HEK293 (cell line): ENCODE measurements at regions not wholly inside any gene's neighbourhood (a gene's known extent, or its start where the extent isn't known, plus 50 kb on each side); places are given as distances from the start of the nearest gene placed in this dataset.

Experiments used
- CTCF ChIA-PET: fragments of 350-600 bp; formaldehyde crosslinking; extraction: SDS; loops from one replicate; lab custom pipeline; 2021; ENCODE audit warnings: antibody characterized with exemption; lab: Yijun Ruan, JAX
- POLR2A ChIA-PET: fragments of 300-600 bp; formaldehyde crosslinking; extraction: SDS; loops from one replicate; lab custom pipeline; 2020; ENCODE audit warnings: antibody characterized with exemption, inconsistent platforms; lab: Yijun Ruan, JAX
- H3K27ac ChIP-seq: fragments of 200-500 bp; sonication (Bioruptor generic); 2 replicates; pipeline ENCODE4 v1.5.1; 2014; ENCODE audit warnings: low read depth, low read length, control low read depth, inconsistent platforms; ENCODE audit errors: extremely low read depth
- H3K36me3 ChIP-seq, 2 experiments: fragments of 200-500 bp in 1 of 2; sonication (Bioruptor generic) in 1 of 2; 1 replicate in 1 of 2; 2 replicates in 1 of 2; pipeline ENCODE4 v1.5.1; 2014 to 2017; ENCODE audit warnings: inconsistent platforms in 2 of 2, low read length in 2 of 2; ENCODE audit not compliant: control insufficient read depth in 2 of 2, insufficient read depth in 1 of 2
- H3K4me1 ChIP-seq: fragments of 200-500 bp; sonication (Bioruptor generic); 2 replicates; pipeline ENCODE4 v1.5.1; 2014; ENCODE audit warnings: mild to moderate bottlenecking, low read length, inconsistent platforms; ENCODE audit not compliant: control insufficient read depth, insufficient read depth
- H3K4me3 ChIP-seq: 2 replicates; pipeline ENCODE4 v1.5.1; 2011; ENCODE audit warnings: low read depth, mild to moderate bottlenecking, control low read depth, low read length, moderate library complexity
- H3K9me3 ChIP-seq: fragments of 200-500 bp; sonication (Bioruptor generic); 2 replicates; pipeline ENCODE4 v1.5.1; 2014; ENCODE audit warnings: low read depth, low read length, inconsistent platforms; ENCODE audit not compliant: control insufficient read depth, insufficient read depth
- ATF2 ChIP-seq: fragments of 450-650 bp; formaldehyde crosslinking; IDR thresholded peaks from 2 replicates; pipeline ENCODE4 v1.5.1; 2016; ENCODE audit warnings: missing biosample characterization, missing genetic modification characterization, low read depth
- CTCF ChIP-seq: fragments of 450-650 bp; formaldehyde crosslinking; IDR thresholded peaks from 2 replicates; pipeline ENCODE4 v1.5.1; 2016; ENCODE audit warnings: missing biosample characterization, missing genetic modification characterization
- HOXC10 ChIP-seq: sonication (generic); formaldehyde crosslinking; IDR thresholded peaks from 2 replicates; pipeline ENCODE4 v1.8.1; 2023; ENCODE audit warnings: mild to moderate bottlenecking, missing genetic modification reagents
- KLF7 ChIP-seq: fragments of 450-650 bp; formaldehyde crosslinking; IDR thresholded peaks from 2 replicates; pipeline ENCODE4 v1.5.1; 2016; ENCODE audit warnings: missing biosample characterization, missing genetic modification characterization, borderline replicate concordance
- RBAK ChIP-seq: fragments of 450-650 bp; formaldehyde crosslinking; IDR thresholded peaks from 2 replicates; pipeline ENCODE4 v1.5.1; 2016; ENCODE audit warnings: missing biosample characterization, missing genetic modification characterization
- SCRT2 ChIP-seq: fragments of 450-650 bp; formaldehyde crosslinking; IDR thresholded peaks from 2 replicates; pipeline ENCODE4 v1.5.1; 2016; ENCODE audit warnings: missing biosample characterization, missing genetic modification characterization
- SETDB1 ChIP-seq: IDR thresholded peaks from one replicate; pipeline ENCODE4 v1.6.1; 2017; ENCODE audit warnings: mild to moderate bottlenecking, low read length, moderate library complexity, mixed read lengths; ENCODE audit not compliant: insufficient read length
- TRIM28 ChIP-seq: IDR thresholded peaks from 2 replicates; pipeline ENCODE4 v1.6.1; 2011; ENCODE audit warnings: low read length, control low read depth, borderline replicate concordance
- YY1 ChIP-seq: fragments of 450-650 bp; formaldehyde crosslinking; IDR thresholded peaks from 2 replicates; pipeline ENCODE4 v1.5.1; 2018; ENCODE audit warnings: missing biosample characterization, missing genetic modification characterization
- ZBTB20 ChIP-seq: fragments of 450-650 bp; formaldehyde crosslinking; IDR thresholded peaks from 2 replicates; pipeline ENCODE4 v1.5.1; 2016; ENCODE audit warnings: missing biosample characterization, missing genetic modification characterization
- ZBTB6 ChIP-seq: fragments of 450-650 bp; formaldehyde crosslinking; IDR thresholded peaks from 2 replicates; pipeline ENCODE4 v1.5.1; 2017; ENCODE audit warnings: missing biosample characterization, missing genetic modification characterization
- ZEB2 ChIP-seq: fragments of 450-650 bp; formaldehyde crosslinking; IDR thresholded peaks from 2 replicates; pipeline ENCODE4 v1.5.1; 2016; ENCODE audit warnings: missing biosample characterization, missing genetic modification characterization
- ZNF121 ChIP-seq: fragments of 450-650 bp; formaldehyde crosslinking; IDR thresholded peaks from 2 replicates; pipeline ENCODE4 v1.5.1; 2016; ENCODE audit warnings: missing biosample characterization, missing genetic modification characterization
- ZNF169 ChIP-seq: fragments of 450-650 bp; formaldehyde crosslinking; IDR thresholded peaks from 2 replicates; pipeline ENCODE4 v1.5.1; 2016; ENCODE audit warnings: missing biosample characterization, missing genetic modification characterization
- ZNF175 ChIP-seq: fragments of 450-650 bp; formaldehyde crosslinking; IDR thresholded peaks from 2 replicates; pipeline ENCODE4 v1.5.1; 2016; ENCODE audit warnings: missing biosample characterization, missing genetic modification characterization
- ZNF2 ChIP-seq: fragments of 450-650 bp; formaldehyde crosslinking; IDR thresholded peaks from 2 replicates; pipeline ENCODE4 v1.5.1; 2016; ENCODE audit warnings: missing biosample characterization, missing genetic modification characterization
- ZNF26 ChIP-seq: fragments of 450-650 bp; formaldehyde crosslinking; IDR thresholded peaks from 2 replicates; pipeline ENCODE4 v1.5.1; 2016; ENCODE audit warnings: missing biosample characterization, missing genetic modification characterization
- ZNF335 ChIP-seq: fragments of 450-650 bp; formaldehyde crosslinking; conservative IDR thresholded peaks from 2 replicates; pipeline ENCODE4 v1.5.1; 2016; ENCODE audit warnings: missing biosample characterization, missing genetic modification characterization
- ZNF350 ChIP-seq: fragments of 450-650 bp; formaldehyde crosslinking; IDR thresholded peaks from 2 replicates; pipeline ENCODE4 v1.5.0; 2017; ENCODE audit warnings: missing biosample characterization, mild to moderate bottlenecking, missing genetic modification characterization
- ZNF433 ChIP-seq: fragments of 450-650 bp; formaldehyde crosslinking; IDR thresholded peaks from 2 replicates; pipeline ENCODE4 v1.5.1; 2016; ENCODE audit warnings: missing biosample characterization, missing genetic modification characterization, low read depth
- ZNF585B ChIP-seq: fragments of 450-650 bp; formaldehyde crosslinking; IDR thresholded peaks from 2 replicates; pipeline ENCODE4 v1.5.1; 2016; ENCODE audit warnings: missing biosample characterization, missing genetic modification characterization
- ZNF677 ChIP-seq: fragments of 450-650 bp; IDR thresholded peaks from 2 replicates; pipeline ENCODE4 v1.5.0; 2018; ENCODE audit warnings: missing biosample characterization, mild to moderate bottlenecking, missing genetic modification characterization, moderate library complexity
- ZNF707 ChIP-seq: fragments of 450-650 bp; formaldehyde crosslinking; IDR thresholded peaks from 2 replicates; pipeline ENCODE4 v1.5.1; 2016; ENCODE audit warnings: missing biosample characterization, missing genetic modification characterization
- ZXDB ChIP-seq: fragments of 450-650 bp; formaldehyde crosslinking; IDR thresholded peaks from 2 replicates; pipeline ENCODE4 v1.5.1; 2016; ENCODE audit warnings: missing biosample characterization, missing genetic modification characterization

- TF ChIP-seq TRIM28: no peak
- TF ChIP-seq ZNF2: no peak
- TF ChIP-seq YY1 (tag by site-specific recombination): no peak
- no peak for TF ChIP-seq ZNF433 (tag by site-specific recombination)
- TF ChIP-seq ZNF26 (tag by site-specific recombination): no peak
- no peak for TF ChIP-seq ZNF707 (tag by site-specific recombination)
Measured at GRCh38 chrX:148229801-148230303, 248.7 kb downstream of the FMR1NB start (continued).

- no peak overlapping the region for H3K4me3 ChIP-seq
- no peaks in the 10 kb centered on the region for H3K4me1 ChIP-seq
- H3K27ac ChIP-seq: no peak overlapping the region
- H3K9me3 ChIP-seq: no peaks in the 10 kb centered on the region
- no peaks in the 10 kb centered on the region for H3K36me3 ChIP-seq
- TF ChIP-seq ATF2 (tag by site-specific recombination): no peak
- no peak for TF ChIP-seq ZNF175 (tag by site-specific recombination)
- no peak for TF ChIP-seq KLF7 (tag by site-specific recombination)
- TF ChIP-seq HOXC10 (CRISPR knock-in tag): no peak
- no peak for TF ChIP-seq ZNF585B (tag by site-specific recombination)
- TF ChIP-seq RBAK (tag by site-specific recombination): no peak
- TF ChIP-seq ZBTB20 (tag by site-specific recombination): no peak
- no peak for TF ChIP-seq SCRT2
- no peak for TF ChIP-seq ZBTB6 (tag by site-specific recombination)
- no peak for TF ChIP-seq ZNF121 (tag by site-specific recombination)
- no peak for TF ChIP-seq SETDB1
- no peak for TF ChIP-seq ZNF677
- ChIA-PET POLR2A (no interaction called here), CTCF (interaction anchor here (0.8 kb wide), 1 partner anchor 666 kb away, joined by 3 read pairs; no protein-coding TSS in a partner anchor)
Measured at GRCh38 chrX:148259990-148260389, 240.4 kb upstream of the AFF2 start.

- POLR2A ChIA-PET: no interaction called here
- Histone ChIP-seq H3K27ac (no peak overlapping the region), H3K4me1 (no peaks in the 10 kb centered on the region), H3K36me3 (no peaks in the 10 kb centered on the region), H3K9me3 (no peaks in the 10 kb centered on the region)
- CTCF ChIA-PET: interaction anchor here (0.6 kb wide), 1 partner anchor 582 kb away, joined by 3 read pairs; no protein-coding TSS in a partner anchor
- no peak for TF ChIP-seq ZNF335 (tag by site-specific recombination)
- TF ChIP-seq ZNF169 (tag by site-specific recombination): no peak
- no peak for TF ChIP-seq ZEB2 (tag by site-specific recombination)
- TF ChIP-seq ZNF350 (tag by site-specific recombination): no peak
- no peak for TF ChIP-seq ZBTB20 (tag by site-specific recombination)
- TF ChIP-seq ZXDB (tag by site-specific recombination): no peak
- no peak for TF ChIP-seq CTCF
- TF ChIP-seq, all 188 proteins: peak for 0
- H3K4me3 ChIP-seq: no peak overlapping the region
Measured at GRCh38 chrX:148265829-148266228, 234.6 kb upstream of the AFF2 start.
